WTC11 (cell line): ENCODE measurements at regions not wholly inside any gene's neighbourhood (a gene's known extent, or its start where the extent isn't known, plus 50 kb on each side); places are given as distances from the start of the nearest gene placed in this dataset.

Experiments used
- ATAC-seq: fragments of 200-7000 bp; cut with Tn5 transposase; 2 replicates; pipeline ENCODE4 v1.10.0; 2021; ENCODE audit warnings: mild to moderate bottlenecking, moderate library complexity
- CTCF ChIA-PET: fragments of 300-600 bp; sonication (Branson Sonifier 250); formaldehyde crosslinking; loops from one replicate; lab custom pipeline; 2021; ENCODE audit warnings: antibody characterized with exemption; lab: Charles Lee
- POLR2A ChIA-PET: fragments of 350-600 bp; sonication (Branson Sonifier 250); formaldehyde crosslinking; loops from one replicate; lab custom pipeline; 2021; ENCODE audit warnings: antibody characterized with exemption; lab: Charles Lee
- DNase-seq: peaks from one replicate; pipeline ENCODE4 v3.0.0; 2021; ENCODE audit warnings: low spot score
- H3K27ac Mint-ChIP-seq: 2 replicates; pipeline ENCODE4 v1.8.0; 2021; ENCODE audit warnings: mixed read lengths
- H3K27me3 Mint-ChIP-seq: 2 replicates; pipeline ENCODE4 v1.8.0; 2021; ENCODE audit warnings: low read depth, mild to moderate bottlenecking, moderate library complexity, mixed read lengths
- H3K36me3 Mint-ChIP-seq: 2 replicates; pipeline ENCODE4 v1.8.0; 2021; ENCODE audit warnings: mixed read lengths
- H3K4me1 Mint-ChIP-seq: 2 replicates; pipeline ENCODE4 v1.8.0; 2022; ENCODE audit warnings: mixed read lengths
- H3K4me3 Mint-ChIP-seq: 2 replicates; pipeline ENCODE4 v1.8.0; 2021; ENCODE audit warnings: mild to moderate bottlenecking, moderate library complexity, mixed read lengths
- H3K9me3 Mint-ChIP-seq: 2 replicates; pipeline ENCODE4 v1.8.0; 2021; ENCODE audit warnings: mixed read lengths
- ATF3 ChIP-seq: sonication (generic); formaldehyde crosslinking; conservative IDR thresholded peaks from 2 replicates; pipeline ENCODE4 v1.8.1; 2022; ENCODE audit warnings: mild to moderate bottlenecking, missing genetic modification reagents
- CBFB ChIP-seq: sonication (generic); formaldehyde crosslinking; IDR thresholded peaks from 2 replicates; pipeline ENCODE4 v1.8.1; 2022; ENCODE audit warnings: mild to moderate bottlenecking, low read depth, missing genetic modification reagents
- E2F4 ChIP-seq: sonication (generic); formaldehyde crosslinking; IDR thresholded peaks from 2 replicates; pipeline ENCODE4 v1.8.1; 2022; ENCODE audit warnings: low read depth, mild to moderate bottlenecking, moderate library complexity, missing genetic modification reagents, borderline replicate concordance
- FOXP1 ChIP-seq: sonication (generic); formaldehyde crosslinking; IDR thresholded peaks from 2 replicates; pipeline ENCODE4 v1.8.0; 2022; ENCODE audit warnings: missing genetic modification reagents, mild to moderate bottlenecking, moderate library complexity, borderline replicate concordance
- JAZF1 ChIP-seq: fragments of 250-450 bp; sonication (Bioruptor Pico); IDR thresholded peaks from 2 replicates; pipeline ENCODE4 v1.9.0; 2021; ENCODE audit warnings: moderate library complexity, mild to moderate bottlenecking, inconsistent platforms
- JUN ChIP-seq: sonication (generic); formaldehyde crosslinking; IDR thresholded peaks from 2 replicates; pipeline ENCODE4 v1.8.0; 2023; ENCODE audit warnings: mild to moderate bottlenecking, missing genetic modification reagents
- MYBL2 ChIP-seq: sonication (generic); formaldehyde crosslinking; IDR thresholded peaks from 2 replicates; pipeline ENCODE4 v1.8.1; 2023; ENCODE audit warnings: mild to moderate bottlenecking, moderate library complexity, missing genetic modification reagents
- NR1H2 ChIP-seq: sonication (generic); formaldehyde crosslinking; IDR thresholded peaks from 2 replicates; pipeline ENCODE4 v1.9.0; 2021; ENCODE audit warnings: mild to moderate bottlenecking, moderate library complexity, missing genetic modification reagents
- PREB ChIP-seq: sonication (generic); formaldehyde crosslinking; IDR thresholded peaks from 2 replicates; pipeline ENCODE4 v1.8.1; 2022; ENCODE audit warnings: mild to moderate bottlenecking, missing genetic modification reagents, moderate library complexity, borderline replicate concordance
- RORB ChIP-seq: fragments of 250-450 bp; sonication (Bioruptor Pico); IDR thresholded peaks from 2 replicates; pipeline ENCODE4 v1.9.0; 2021; ENCODE audit warnings: mild to moderate bottlenecking
- TEAD4 ChIP-seq: sonication (generic); formaldehyde crosslinking; IDR thresholded peaks from 2 replicates; pipeline ENCODE4 v1.8.0; 2022; ENCODE audit warnings: mild to moderate bottlenecking, missing genetic modification reagents
- TP53 ChIP-seq: sonication (generic); formaldehyde crosslinking; IDR thresholded peaks from 2 replicates; pipeline ENCODE4 v1.8.1; 2023; ENCODE audit warnings: mild to moderate bottlenecking, missing genetic modification reagents
- ZNF138 ChIP-seq: sonication (generic); formaldehyde crosslinking; conservative IDR thresholded peaks from 2 replicates; pipeline ENCODE4 v1.8.1; 2022; ENCODE audit warnings: mild to moderate bottlenecking, moderate library complexity, missing genetic modification reagents
- ZNF219 ChIP-seq: sonication (generic); formaldehyde crosslinking; IDR thresholded peaks from 2 replicates; pipeline ENCODE4 v1.8.0; 2023; ENCODE audit warnings: missing genetic modification reagents, mild to moderate bottlenecking, borderline replicate concordance
- ZNF423 ChIP-seq: fragments of 250-450 bp; sonication (Bioruptor Pico); IDR thresholded peaks from 2 replicates; pipeline ENCODE4 v2.1.2; 2022; ENCODE audit warnings: mild to moderate bottlenecking, moderate library complexity
- TF ChIP-seq, protein P1 (sequence below): sonication (generic); formaldehyde crosslinking; IDR thresholded peaks from 2 replicates; pipeline ENCODE4 v1.8.1; 2022; ENCODE audit warnings: mild to moderate bottlenecking, moderate library complexity, missing genetic modification reagents
- TF ChIP-seq, protein P2 (sequence below): fragments of 250-450 bp; sonication (Bioruptor Pico); IDR thresholded peaks from 2 replicates; pipeline ENCODE4 v1.9.0; 2021; ENCODE audit warnings: mild to moderate bottlenecking
- TF ChIP-seq, protein P3 (sequence below): sonication (generic); formaldehyde crosslinking; IDR thresholded peaks from 2 replicates; pipeline ENCODE4 v1.8.0; 2022; ENCODE audit warnings: missing genetic modification reagents
- TF ChIP-seq, protein P4 (sequence below): sonication (generic); formaldehyde crosslinking; IDR thresholded peaks from 2 replicates; pipeline ENCODE4 v1.8.1; 2023; ENCODE audit warnings: mild to moderate bottlenecking, moderate library complexity, missing genetic modification reagents

DNA sequence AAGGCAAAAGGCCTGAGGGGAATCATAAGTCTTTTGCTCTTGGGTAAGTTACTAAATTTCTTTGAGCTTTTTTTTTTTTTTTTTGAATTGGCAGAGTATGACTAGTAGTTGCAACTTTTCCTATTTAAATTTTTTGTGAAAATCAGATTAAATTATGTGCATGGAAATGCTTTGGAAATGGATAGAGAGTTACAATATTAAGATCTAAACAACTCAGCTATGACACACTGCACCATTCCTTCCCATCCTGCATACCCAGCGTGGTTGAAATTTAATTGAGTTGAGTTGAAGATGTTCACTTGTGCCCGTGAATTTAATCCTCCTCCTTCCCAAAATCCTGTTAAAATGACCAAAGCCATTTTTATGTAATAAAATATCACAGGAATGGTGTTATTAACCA lies 296.4 kb downstream of the ACTL7B start (continued):
- TF ChIP-seq NR1H2 (no peak), RORB (CRISPR knock-in tag) (no peak), CBFB (CRISPR knock-in tag) (no peak), ZNF219 (no peak), E2F4 (CRISPR knock-in tag) (no peak), PREB (CRISPR knock-in tag) (no peak), ATF3 (no peak), MYBL2 (no peak)
- TF ChIP-seq, protein P1, sequence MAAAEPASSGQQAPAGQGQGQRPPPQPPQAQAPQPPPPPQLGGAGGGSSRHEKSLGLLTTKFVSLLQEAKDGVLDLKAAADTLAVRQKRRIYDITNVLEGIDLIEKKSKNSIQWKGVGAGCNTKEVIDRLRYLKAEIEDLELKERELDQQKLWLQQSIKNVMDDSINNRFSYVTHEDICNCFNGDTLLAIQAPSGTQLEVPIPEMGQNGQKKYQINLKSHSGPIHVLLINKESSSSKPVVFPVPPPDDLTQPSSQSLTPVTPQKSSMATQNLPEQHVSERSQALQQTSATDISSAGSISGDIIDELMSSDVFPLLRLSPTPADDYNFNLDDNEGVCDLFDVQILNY (CRISPR knock-in tag) = no peak
- TF ChIP-seq, protein P2, sequence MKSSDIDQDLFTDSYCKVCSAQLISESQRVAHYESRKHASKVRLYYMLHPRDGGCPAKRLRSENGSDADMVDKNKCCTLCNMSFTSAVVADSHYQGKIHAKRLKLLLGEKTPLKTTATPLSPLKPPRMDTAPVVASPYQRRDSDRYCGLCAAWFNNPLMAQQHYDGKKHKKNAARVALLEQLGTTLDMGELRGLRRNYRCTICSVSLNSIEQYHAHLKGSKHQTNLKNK (CRISPR knock-in tag) = no peak

DNA sequence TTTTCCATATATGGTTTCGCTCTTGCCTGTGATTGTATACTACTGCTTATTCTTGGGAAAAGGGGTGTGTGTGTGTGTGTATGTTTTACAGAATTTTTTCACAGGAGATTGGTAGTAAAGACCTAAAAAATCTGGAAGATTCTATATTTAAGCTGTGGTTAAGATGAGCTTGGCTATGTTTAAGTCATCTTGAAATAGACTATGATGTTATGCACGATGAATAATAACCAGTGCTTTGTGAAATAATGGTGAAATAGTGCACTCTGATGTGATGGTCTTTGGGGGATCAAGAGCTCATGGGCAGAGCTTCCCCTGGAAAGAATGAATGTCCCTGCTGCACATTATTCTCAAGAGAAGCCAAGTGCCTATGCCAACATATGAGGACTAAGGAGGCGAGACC lies 301.0 kb downstream of the ACTL7B start:
- Mint-ChIP-seq H3K27me3 (no peaks in the 10 kb centered on the region), H3K36me3 (no peaks in the 10 kb centered on the region), H3K4me1 (peaks cover 7% of the 10 kb centered on the region; the same call in 1 of the 2 replicates), H3K27ac (no peak overlapping the region), H3K4me3 (no peak overlapping the region), H3K9me3 (no peaks in the 10 kb centered on the region)
- ChIA-PET CTCF (no interaction called here), POLR2A (no interaction called here)
- TF ChIP-seq E2F4 (CRISPR knock-in tag) (no peak), TEAD4 (no peak), ZNF138 (CRISPR knock-in tag) (no peak), JAZF1 (CRISPR knock-in tag) (no peak), JUN (no peak), FOXP1 (no peak), ZNF423 (CRISPR knock-in tag) (no peak), TP53 (CRISPR knock-in tag) (no peak)
- TF ChIP-seq, protein P3, sequence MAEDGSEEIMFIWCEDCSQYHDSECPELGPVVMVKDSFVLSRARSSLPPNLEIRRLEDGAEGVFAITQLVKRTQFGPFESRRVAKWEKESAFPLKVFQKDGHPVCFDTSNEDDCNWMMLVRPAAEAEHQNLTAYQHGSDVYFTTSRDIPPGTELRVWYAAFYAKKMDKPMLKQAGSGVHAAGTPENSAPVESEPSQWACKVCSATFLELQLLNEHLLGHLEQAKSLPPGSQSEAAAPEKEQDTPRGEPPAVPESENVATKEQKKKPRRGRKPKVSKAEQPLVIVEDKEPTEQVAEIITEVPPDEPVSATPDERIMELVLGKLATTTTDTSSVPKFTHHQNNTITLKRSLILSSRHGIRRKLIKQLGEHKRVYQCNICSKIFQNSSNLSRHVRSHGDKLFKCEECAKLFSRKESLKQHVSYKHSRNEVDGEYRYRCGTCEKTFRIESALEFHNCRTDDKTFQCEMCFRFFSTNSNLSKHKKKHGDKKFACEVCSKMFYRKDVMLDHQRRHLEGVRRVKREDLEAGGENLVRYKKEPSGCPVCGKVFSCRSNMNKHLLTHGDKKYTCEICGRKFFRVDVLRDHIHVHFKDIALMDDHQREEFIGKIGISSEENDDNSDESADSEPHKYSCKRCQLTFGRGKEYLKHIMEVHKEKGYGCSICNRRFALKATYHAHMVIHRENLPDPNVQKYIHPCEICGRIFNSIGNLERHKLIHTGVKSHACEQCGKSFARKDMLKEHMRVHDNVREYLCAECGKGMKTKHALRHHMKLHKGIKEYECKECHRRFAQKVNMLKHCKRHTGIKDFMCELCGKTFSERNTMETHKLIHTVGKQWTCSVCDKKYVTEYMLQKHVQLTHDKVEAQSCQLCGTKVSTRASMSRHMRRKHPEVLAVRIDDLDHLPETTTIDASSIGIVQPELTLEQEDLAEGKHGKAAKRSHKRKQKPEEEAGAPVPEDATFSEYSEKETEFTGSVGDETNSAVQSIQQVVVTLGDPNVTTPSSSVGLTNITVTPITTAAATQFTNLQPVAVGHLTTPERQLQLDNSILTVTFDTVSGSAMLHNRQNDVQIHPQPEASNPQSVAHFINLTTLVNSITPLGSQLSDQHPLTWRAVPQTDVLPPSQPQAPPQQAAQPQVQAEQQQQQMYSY (CRISPR knock-in tag) = no peak
- TF ChIP-seq, protein P4, sequence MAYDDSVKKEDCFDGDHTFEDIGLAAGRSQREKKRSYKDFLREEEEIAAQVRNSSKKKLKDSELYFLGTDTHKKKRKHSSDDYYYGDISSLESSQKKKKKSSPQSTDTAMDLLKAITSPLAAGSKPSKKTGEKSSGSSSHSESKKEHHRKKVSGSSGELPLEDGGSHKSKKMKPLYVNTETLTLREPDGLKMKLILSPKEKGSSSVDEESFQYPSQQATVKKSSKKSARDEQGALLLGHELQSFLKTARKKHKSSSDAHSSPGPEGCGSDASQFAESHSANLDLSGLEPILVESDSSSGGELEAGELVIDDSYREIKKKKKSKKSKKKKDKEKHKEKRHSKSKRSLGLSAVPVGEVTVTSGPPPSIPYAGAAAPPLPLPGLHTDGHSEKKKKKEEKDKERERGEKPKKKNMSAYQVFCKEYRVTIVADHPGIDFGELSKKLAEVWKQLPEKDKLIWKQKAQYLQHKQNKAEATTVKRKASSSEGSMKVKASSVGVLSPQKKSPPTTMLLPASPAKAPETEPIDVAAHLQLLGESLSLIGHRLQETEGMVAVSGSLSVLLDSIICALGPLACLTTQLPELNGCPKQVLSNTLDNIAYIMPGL (CRISPR knock-in tag) = no peak
- no peak for ATAC-seq
- no peak for DNase-seq
